C4-2B (cell line): ENCODE measurements at regions not wholly inside any gene's neighbourhood (a gene's known extent, or its start where the extent isn't known, plus 50 kb on each side); places are given as distances from the start of the nearest gene placed in this dataset.

Experiments
- CTCF ChIP-seq: fragments of 450-650 bp; conservative IDR thresholded peaks from 2 replicates; pipeline ENCODE4 v1.5.1; 2017; ENCODE audit warnings: mild to moderate bottlenecking
- ZFX ChIP-seq: fragments of 450-650 bp; IDR thresholded peaks from 2 replicates; pipeline ENCODE4 v1.6.1; 2017

DNA sequence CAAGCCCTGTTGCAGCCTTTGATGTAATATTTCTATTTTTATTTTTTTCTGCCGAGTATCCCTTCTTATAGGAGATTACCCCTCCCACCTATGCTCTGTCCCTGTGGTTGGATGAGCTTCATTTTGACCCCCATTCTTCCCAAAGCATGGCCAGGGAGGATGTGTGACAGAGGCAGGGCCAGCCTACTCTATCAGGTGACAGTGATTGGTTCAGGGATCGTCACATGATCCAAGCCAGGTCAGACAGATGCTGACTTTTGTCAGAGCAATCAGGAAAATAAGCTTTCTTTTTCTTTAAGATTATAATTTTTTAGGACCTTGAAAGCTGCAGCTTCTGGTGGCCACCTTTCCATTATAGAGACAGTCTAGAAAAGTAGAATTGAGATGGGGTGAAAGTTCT is 314.3 kb downstream of the NUP35 start:
- TF ChIP-seq CTCF (no peak), ZFX (no peak)
